ENCODE measurements at regions not wholly inside any gene's neighbourhood (a gene's known extent, or its start where the extent isn't known, plus 50 kb on each side); places are given as distances from the start of the nearest gene placed in this dataset.
"Not testable (repeated sequence)": the region's sequence is repeated elsewhere in the genome, so short reads cannot be mapped to it uniquely, and the experiment has no call there.

- DNase-seq = no peak
These were observed 1488.5 kb upstream of the FLRT2 start for GRCh38 chr14:84041421-84041820.

DNA sequence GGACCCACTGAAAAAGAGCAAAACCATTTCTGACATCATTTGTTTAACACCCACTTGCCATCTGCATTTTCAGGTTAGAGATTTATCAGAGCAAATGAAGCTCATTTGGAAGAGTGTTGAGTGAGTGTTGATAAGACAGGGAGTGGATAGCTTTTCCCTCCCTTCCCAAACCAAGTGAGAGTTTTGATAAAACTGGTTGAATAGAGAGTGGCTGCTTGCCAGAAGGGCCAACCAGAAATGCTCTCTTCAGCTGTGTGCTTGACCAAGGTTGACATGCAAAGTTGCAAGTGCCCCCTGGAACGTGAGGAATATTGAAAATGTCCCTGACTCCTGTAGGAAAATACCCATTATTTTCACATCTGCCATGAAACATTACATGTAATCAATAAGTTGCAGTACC lies 1487.0 kb upstream of the FLRT2 start:
- DNase-seq = no peak

GRCh38 chr14:84064316-84065125 lies 1465.4 kb upstream of the FLRT2 start:
- no peak for DNase-seq

GRCh38 chr14:84065811-84066210 lies 1464.1 kb upstream of the FLRT2 start:
- no peak for DNase-seq

GRCh38 chr14:84068288-84068687 lies 1461.7 kb upstream of the FLRT2 start:
- DNase-seq = no peak

DNA sequence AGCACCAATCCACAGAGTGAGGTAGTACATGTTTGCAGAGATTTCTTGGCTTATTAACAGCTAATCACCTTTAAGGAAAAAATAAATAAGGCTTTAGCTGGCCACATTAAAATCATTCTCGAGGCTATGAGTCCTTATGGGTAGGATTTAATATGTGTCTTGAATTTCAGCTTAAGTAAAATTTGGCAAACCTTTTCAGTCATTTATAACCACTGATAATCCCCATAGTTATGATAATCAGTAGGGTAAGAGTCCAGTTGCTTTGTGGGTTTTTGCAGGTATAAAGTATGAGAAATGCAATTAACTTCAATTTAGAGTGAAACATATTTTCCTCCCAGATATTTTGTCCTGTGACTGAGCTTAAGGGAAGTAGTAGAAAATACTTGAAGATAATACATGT lies 1458.9 kb upstream of the FLRT2 start:
- no peak for DNase-seq

DNA sequence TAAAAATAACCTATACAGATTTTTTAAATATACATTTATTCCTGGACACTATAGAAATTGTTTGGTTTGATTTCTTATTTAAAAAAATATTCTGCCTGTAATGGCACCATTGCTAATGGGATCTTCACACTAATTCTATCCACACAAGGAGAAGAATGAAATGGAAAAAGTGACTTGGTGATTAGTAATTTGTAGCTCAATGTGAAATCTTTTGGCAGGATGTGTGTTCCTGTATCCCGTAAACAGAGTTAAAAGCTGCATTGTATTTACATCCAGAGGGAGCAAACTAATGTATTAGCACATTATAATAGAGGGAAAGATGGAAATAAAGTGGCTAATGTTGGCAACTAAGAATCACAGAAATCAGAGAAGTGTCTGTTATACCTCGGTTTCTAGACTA lies 1455.3 kb upstream of the FLRT2 start:
- no peak for DNase-seq

- DNase-seq = no peak
These were observed 1449.0 kb upstream of the FLRT2 start for GRCh38 chr14:84080944-84081343.

DNA sequence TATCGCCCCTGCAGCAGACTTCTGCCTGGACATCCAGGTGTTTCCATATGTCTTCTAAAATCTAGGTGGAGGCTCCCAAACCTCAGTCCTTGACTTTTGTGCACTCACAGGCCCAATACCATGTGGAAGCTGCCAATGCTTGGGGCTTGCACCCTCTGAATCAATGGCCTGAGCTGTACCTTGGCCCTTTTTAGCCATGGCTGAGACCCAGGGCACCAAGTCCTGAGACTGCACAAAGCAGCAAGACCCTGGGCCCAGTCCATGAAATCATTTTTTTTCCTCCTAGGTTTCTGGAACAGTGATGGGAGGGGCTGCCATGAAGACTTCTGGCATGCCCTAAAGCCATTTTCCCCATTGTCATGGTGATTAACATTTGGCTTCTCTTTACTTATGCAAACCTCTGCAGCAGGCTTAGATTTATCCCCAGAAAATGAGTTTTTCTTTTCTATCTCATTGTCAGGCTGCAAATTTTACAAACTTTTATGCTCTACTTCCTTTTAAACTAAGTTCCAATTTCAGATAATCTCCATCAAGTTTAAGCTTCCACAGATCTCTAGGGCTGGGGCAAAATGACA lies 1445.8 kb upstream of the FLRT2 start:
- no peak for DNase-seq

- DNase-seq = no peak
These were observed 1444.5 kb upstream of the FLRT2 start for GRCh38 chr14:84085493-84085892.

GRCh38 chr14:84086714-84087113 lies 1443.2 kb upstream of the FLRT2 start:
- no peak for DNase-seq

GRCh38 chr14:84087986-84088531 lies 1441.9 kb upstream of the FLRT2 start:
- no peak for DNase-seq

DNA sequence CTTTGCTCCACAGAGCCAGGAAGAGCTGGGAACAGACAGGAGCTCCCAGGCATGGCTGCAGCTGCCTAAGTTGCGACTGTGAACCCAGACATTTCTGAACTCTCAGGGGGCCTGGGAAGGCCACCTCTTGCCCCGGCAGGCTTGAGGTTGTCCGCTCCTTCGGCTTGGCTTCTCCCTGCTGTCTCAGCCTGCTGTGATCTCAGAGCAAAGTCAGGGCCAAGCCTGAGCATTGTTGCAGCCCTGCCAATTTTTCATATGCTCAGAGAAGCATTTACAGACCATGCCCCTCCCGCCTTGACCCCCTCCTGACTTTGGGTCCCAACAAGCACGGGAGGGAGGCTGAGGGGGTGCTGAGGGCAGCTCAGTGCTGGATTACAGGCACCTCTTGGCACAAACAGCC lies 1439.1 kb upstream of the FLRT2 start:
- no peak for DNase-seq

- no peak for DNase-seq
These were observed 1434.3 kb upstream of the FLRT2 start for GRCh38 chr14:84095681-84096080.

- no peak for DNase-seq
These were observed 1431.7 kb upstream of the FLRT2 start for GRCh38 chr14:84098261-84098660.

DNA sequence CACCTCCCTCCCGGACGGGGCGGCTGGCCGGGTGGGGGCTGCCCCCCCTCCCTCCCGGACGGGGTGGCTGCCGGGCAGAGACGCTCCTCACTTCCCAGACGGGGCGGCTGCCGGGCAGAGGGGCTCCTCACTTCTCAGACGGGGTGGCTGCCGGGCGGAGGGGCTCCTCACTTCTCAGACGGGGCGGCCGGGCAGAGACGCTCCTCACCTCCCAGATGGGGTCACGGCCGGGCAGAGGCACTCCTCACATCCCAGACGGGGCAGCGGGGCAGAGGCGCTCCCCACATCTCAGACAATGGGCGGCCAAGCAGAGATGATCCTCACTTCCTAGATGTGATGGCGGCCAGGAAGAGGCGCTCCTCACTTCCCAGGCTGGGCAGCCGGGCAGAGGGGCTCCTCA lies 1430.4 kb upstream of the FLRT2 start:
- not testable (repeated sequence) for DNase-seq

DNA sequence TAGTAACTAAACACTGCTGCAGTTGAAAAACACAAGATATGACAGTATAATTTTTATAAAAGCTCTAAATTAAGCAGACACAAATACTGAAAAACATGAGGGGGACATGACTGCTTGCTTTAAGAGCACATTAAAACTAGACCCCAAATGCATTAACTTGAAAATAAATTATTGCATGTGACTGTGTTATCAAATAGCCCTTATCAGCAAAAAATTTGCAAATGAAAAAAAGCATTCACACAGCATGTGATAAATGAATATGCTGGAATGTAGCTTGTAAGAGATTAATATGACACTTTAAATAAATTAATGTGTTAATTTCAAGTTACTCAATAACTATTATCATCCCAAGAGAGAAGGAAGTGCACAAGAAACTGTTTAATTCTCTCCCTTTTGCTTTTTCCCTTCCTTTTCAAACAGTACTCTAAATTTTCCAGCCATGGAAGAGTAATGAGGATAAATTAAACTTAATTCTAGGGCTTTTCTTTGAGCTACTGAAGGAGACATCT lies 1422.1 kb upstream of the FLRT2 start:
- no peak for DNase-seq

GRCh38 chr14:84108746-84109457 lies 1421.0 kb upstream of the FLRT2 start:
- DNase-seq = no peak

DNA sequence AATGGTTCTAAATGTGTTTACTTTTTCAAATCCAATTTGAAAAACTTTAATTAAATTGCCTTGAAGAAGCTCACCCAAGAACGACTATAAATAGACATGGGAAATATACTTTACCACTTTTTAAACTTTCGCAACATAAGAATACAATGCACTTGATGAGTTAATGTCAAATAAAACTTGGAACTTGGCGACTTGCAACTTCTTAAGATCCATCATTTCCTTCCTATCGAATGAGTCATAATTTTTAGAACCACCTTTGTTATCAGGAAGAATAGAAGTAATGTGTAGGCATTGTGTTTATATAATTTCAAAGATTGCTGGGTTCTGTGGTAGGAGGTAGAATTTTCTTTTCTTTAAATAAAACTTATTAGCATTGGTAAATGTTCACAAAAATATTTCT lies 1417.4 kb upstream of the FLRT2 start:
- DNase-seq = no peak

- no peak for DNase-seq
These were observed 1404.3 kb upstream of the FLRT2 start for GRCh38 chr14:84125676-84126075.

DNA sequence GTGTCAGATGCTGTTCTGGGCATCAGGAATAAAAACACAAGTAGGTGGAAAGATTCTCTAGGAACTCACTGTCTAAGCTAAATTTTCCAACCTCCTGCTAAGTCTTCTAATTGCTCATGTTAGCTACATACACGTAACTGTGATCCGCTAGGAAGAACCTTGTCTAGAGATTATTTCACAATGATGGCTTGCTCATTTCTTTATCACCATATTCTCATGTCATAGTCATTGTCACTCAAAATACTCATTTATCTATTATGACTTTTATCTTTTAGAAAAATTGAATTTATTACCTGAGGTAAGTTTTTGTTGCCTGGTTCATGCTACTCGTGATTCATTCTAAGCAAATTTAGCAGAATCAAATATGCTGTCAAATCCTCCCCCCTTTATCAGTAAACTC lies 1402.4 kb upstream of the FLRT2 start:
- DNase-seq = no peak

GRCh38 chr14:84128050-84128449 lies 1401.9 kb upstream of the FLRT2 start:
- DNase-seq = no peak

GRCh38 chr14:84129007-84129406 lies 1400.9 kb upstream of the FLRT2 start:
- no peak for DNase-seq

GRCh38 chr14:84129941-84130340 lies 1400.0 kb upstream of the FLRT2 start:
- DNase-seq = no peak
